ENCODE measurements at regions not wholly inside any gene's neighbourhood (a gene's known extent, or its start where the extent isn't known, plus 50 kb on each side); places are given as distances from the start of the nearest gene placed in this dataset.

DNA sequence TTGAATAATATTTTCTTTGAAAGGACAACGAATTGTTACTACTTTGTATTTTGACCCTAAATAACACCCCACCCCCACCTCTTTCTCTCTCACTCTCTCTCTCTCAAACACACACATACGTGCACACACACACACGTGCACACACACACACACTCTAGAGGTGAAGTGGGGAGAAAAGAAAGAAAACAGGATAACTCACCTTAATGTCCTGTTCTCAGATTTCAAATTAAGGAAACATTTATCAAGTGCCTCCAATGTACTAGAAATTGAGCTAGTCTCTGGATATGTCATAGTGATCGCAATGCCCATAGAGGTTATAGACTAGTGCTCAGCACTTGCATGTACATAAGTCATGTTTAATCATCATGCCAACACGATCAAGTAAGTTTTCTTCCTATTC lies 1483.6 kb upstream of the SEL1L start:
- Histone ChIP-seq H3K4me1 (ENCODE audit: insufficient read depth, low read length, severe bottlenecking) (no peaks in the 10 kb centered on the region), H4K20me1 (ENCODE audit: insufficient read depth, low read length) (no peaks in the 10 kb centered on the region), H3K9ac (ENCODE audit: low read length) (no peak overlapping the region), H3K79me2 (ENCODE audit: insufficient read depth, low read length) (no peaks in the 10 kb centered on the region), H3K4me3 (ENCODE audit: low read depth, low read length, poor library complexity, severe bottlenecking) (no peak overlapping the region), H2AFZ (ENCODE audit: low read length) (no peak overlapping the region), H3K4me2 (ENCODE audit: low read length) (no peak overlapping the region), H3K27me3 (ENCODE audit: insufficient read depth, low read length) (no peaks in the 10 kb centered on the region), H3K9me3 (ENCODE audit: low read length) (no peaks in the 10 kb centered on the region), H3F3A (ENCODE audit: insufficient read depth, low read length) (no peaks in the 10 kb centered on the region), H3K36me3 (ENCODE audit: insufficient read depth, low read length) (no peaks in the 10 kb centered on the region), H3K27ac (ENCODE audit: low read depth, low read length, poor library complexity, severe bottlenecking) (no peak overlapping the region), H3K9me2 (ENCODE audit: low read depth, low read length) (no peaks in the 10 kb centered on the region)
- TF ChIP-seq, protein P1, sequence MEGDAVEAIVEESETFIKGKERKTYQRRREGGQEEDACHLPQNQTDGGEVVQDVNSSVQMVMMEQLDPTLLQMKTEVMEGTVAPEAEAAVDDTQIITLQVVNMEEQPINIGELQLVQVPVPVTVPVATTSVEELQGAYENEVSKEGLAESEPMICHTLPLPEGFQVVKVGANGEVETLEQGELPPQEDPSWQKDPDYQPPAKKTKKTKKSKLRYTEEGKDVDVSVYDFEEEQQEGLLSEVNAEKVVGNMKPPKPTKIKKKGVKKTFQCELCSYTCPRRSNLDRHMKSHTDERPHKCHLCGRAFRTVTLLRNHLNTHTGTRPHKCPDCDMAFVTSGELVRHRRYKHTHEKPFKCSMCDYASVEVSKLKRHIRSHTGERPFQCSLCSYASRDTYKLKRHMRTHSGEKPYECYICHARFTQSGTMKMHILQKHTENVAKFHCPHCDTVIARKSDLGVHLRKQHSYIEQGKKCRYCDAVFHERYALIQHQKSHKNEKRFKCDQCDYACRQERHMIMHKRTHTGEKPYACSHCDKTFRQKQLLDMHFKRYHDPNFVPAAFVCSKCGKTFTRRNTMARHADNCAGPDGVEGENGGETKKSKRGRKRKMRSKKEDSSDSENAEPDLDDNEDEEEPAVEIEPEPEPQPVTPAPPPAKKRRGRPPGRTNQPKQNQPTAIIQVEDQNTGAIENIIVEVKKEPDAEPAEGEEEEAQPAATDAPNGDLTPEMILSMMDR (IDR thresholded peaks at IDR 0.05; ENCODE audit: low read length) = no peak
- no peak for TF ChIP-seq EZH2 (IDR thresholded peaks at IDR 0.05; ENCODE audit: borderline replicate concordance, low read length)

DNA sequence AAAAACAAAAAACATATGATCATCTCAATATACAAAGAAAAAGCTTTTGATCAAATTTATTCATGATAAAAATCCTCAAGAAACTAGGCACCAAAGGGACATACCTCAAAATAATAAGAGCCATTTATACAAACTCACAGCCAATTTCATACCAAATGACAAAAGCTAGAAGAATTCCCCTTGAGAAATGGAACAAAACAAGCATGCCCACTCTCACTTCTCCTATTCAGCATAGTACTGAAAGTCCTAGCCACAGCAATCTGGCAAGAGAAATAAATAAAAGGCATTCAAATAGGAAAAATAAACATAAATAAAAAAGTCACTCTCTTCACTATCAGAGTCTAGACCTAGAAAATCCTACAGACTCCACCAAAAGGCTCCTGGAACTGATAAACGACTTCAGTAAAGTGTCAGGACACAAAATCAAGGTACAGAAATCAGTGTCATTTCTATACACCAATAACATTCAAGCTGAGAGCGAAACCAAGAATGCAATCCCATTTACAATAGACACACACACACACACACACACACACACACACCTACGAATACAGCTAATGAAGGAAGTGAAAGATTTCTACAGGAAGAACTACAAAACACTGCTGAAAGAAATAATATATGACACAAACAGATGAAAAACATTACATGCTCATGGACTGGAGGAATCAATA lies 1486.2 kb upstream of the SEL1L start:
- Histone ChIP-seq H3K27me3 (ENCODE audit: insufficient read depth, low read length) (no peaks in the 10 kb centered on the region), H3K9ac (ENCODE audit: low read length) (no peak overlapping the region), H3K4me1 (ENCODE audit: insufficient read depth, low read length, severe bottlenecking) (no peaks in the 10 kb centered on the region), H4K20me1 (ENCODE audit: insufficient read depth, low read length) (no peaks in the 10 kb centered on the region), H3K9me3 (ENCODE audit: low read length) (no peaks in the 10 kb centered on the region), H3K27ac (ENCODE audit: low read depth, low read length, poor library complexity, severe bottlenecking) (no peak overlapping the region), H3F3A (ENCODE audit: insufficient read depth, low read length) (no peaks in the 10 kb centered on the region), H3K4me2 (ENCODE audit: low read length) (no peak overlapping the region), H3K9me2 (ENCODE audit: low read depth, low read length) (no peaks in the 10 kb centered on the region), H3K36me3 (ENCODE audit: insufficient read depth, low read length) (no peaks in the 10 kb centered on the region), H2AFZ (ENCODE audit: low read length) (no peak overlapping the region), H3K79me2 (ENCODE audit: insufficient read depth, low read length) (no peaks in the 10 kb centered on the region), H3K4me3 (ENCODE audit: low read depth, low read length, poor library complexity, severe bottlenecking) (no peak overlapping the region)
- TF ChIP-seq EZH2 (IDR thresholded peaks at IDR 0.05; ENCODE audit: borderline replicate concordance, low read length) = no peak
- TF ChIP-seq, protein P1 (IDR thresholded peaks at IDR 0.05; ENCODE audit: low read length) = no peak

DNA sequence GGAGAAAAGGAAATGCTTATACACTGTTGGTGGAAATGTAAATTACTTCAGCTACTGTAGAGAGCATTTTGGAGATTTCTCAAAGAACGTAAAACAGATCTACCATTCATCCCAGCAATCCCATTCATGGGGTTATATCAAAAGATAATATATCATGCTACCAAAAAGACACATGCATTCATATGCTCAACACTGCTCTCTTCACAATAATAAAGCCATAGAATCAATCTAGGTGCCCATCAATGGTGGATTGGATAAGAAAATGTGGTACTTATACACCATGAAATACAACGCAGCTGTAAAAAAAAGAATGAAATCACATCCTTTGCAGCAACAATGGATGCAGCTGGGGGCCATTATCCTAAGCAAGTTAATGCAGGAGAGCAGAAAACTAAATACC lies 1487.7 kb upstream of the SEL1L start:
- no peak overlapping the region for H3K9ac ChIP-seq (ENCODE audit: low read length)
- H3K36me3 ChIP-seq (ENCODE audit: insufficient read depth, low read length) = no peaks in the 10 kb centered on the region
- H3K9me2 ChIP-seq (ENCODE audit: low read depth, low read length) = no peaks in the 10 kb centered on the region
- no peaks in the 10 kb centered on the region for H3K9me3 ChIP-seq (ENCODE audit: low read length)
- H3K4me3 ChIP-seq (ENCODE audit: low read depth, low read length, poor library complexity, severe bottlenecking) = no peak overlapping the region
- H3K27ac ChIP-seq (ENCODE audit: low read depth, low read length, poor library complexity, severe bottlenecking) = no peak overlapping the region
- H3K4me1 ChIP-seq (ENCODE audit: insufficient read depth, low read length, severe bottlenecking) = no peaks in the 10 kb centered on the region
- H3K79me2 ChIP-seq (ENCODE audit: insufficient read depth, low read length) = no peaks in the 10 kb centered on the region
- TF ChIP-seq, protein P1 (IDR thresholded peaks at IDR 0.05; ENCODE audit: low read length) = no peak
- no peak for TF ChIP-seq EZH2 (IDR thresholded peaks at IDR 0.05; ENCODE audit: borderline replicate concordance, low read length)
- H2AFZ ChIP-seq (ENCODE audit: low read length) = no peak overlapping the region
- no peaks in the 10 kb centered on the region for H3F3A ChIP-seq (ENCODE audit: insufficient read depth, low read length)
- no peaks in the 10 kb centered on the region for H4K20me1 ChIP-seq (ENCODE audit: insufficient read depth, low read length)
- H3K27me3 ChIP-seq (ENCODE audit: insufficient read depth, low read length) = no peaks in the 10 kb centered on the region
- H3K4me2 ChIP-seq (ENCODE audit: low read length) = no peak overlapping the region
